ENCODE measurements at regions not wholly inside any gene's neighbourhood (a gene's known extent, or its start where the extent isn't known, plus 50 kb on each side); places are given as distances from the start of the nearest gene placed in this dataset.

GRCh38 chr4:180652533-180652932 is 1590.7 kb upstream of the TENM3 start:
- no peak for TF ChIP-seq CTCF (IDR thresholded peaks at IDR 0.05 in 2 of 3, conservative IDR thresholded peaks at IDR 0.05 in 1 of 3; ENCODE audit: control insufficient read depth in 2 of 3, extremely low read depth in 1 of 3, insufficient read depth in 1 of 3, low read depth in 3 of 3, low read length in 3 of 3)
- no peak for TF ChIP-seq NKRF (conservative IDR thresholded peaks at IDR 0.05)
- no peak for TF ChIP-seq PAX5 (IDR thresholded peaks at IDR 0.05; ENCODE audit: borderline replicate concordance, low read depth, low read length)
- no peak for TF ChIP-seq SMC3 (IDR thresholded peaks at IDR 0.05; ENCODE audit: borderline replicate concordance, low read length)
- no peak for TF ChIP-seq KDM1A (IDR thresholded peaks at IDR 0.05; ENCODE audit: borderline replicate concordance)
- TF ChIP-seq ZNF24 (IDR thresholded peaks at IDR 0.05) = no peak
- TF ChIP-seq SREBF2 (IDR thresholded peaks at IDR 0.05; ENCODE audit: low read length) = no peak
- TF ChIP-seq BCL11A (IDR thresholded peaks at IDR 0.05; ENCODE audit: low read depth, low read length) = no peak
- no peak for TF ChIP-seq SMARCA5 (IDR thresholded peaks at IDR 0.05)
- TF ChIP-seq POU2F2 (IDR thresholded peaks at IDR 0.05; ENCODE audit: borderline replicate concordance, low read depth, low read length) = no peak
- TF ChIP-seq ZBTB33 (IDR thresholded peaks at IDR 0.05) = no peak
- no peak for TF ChIP-seq KLF5 (IDR thresholded peaks at IDR 0.05; ENCODE audit: partially characterized antibody)
- TF ChIP-seq NR2C1 (IDR thresholded peaks at IDR 0.05) = no peak
- TF ChIP-seq SUZ12 (IDR thresholded peaks at IDR 0.05; ENCODE audit: unreplicated experiment) = no peak
- TF ChIP-seq ZNF687 (IDR thresholded peaks at IDR 0.05) = no peak
- TF ChIP-seq CREB1 (IDR thresholded peaks at IDR 0.05; ENCODE audit: low read depth) = no peak
- Histone ChIP-seq H3K4me2 (ENCODE audit: control insufficient read depth, insufficient read depth) (no peak overlapping the region), H4K20me1 (ENCODE audit: control insufficient read depth, insufficient read depth) (no peaks in the 10 kb centered on the region), H3K36me3 (ENCODE audit: control insufficient read depth in 2 of 2, insufficient read depth in 2 of 2, low read length in 1 of 2) (no peaks in the 10 kb centered on the region), H3K27me3 (replicated peaks in 1 of 2; ENCODE audit: control insufficient read depth in 2 of 2, insufficient read depth in 2 of 2, low read length in 1 of 2) (no peaks in the 10 kb centered on the region), H3K9me3 (replicated peaks; ENCODE audit: control insufficient read depth, insufficient read depth, low read length) (no peaks in the 10 kb centered on the region), H3K9ac (ENCODE audit: control insufficient read depth, insufficient read depth, low read length) (no peak overlapping the region), H3K4me3 (no peak overlapping the region), H3K4me1 (ENCODE audit: control insufficient read depth, insufficient read depth, low read length) (no peaks in the 10 kb centered on the region), H3K27ac (ENCODE audit: control insufficient read depth, insufficient read depth) (no peak overlapping the region), H3K79me2 (ENCODE audit: control insufficient read depth, insufficient read depth, low read length) (no peaks in the 10 kb centered on the region), H2AFZ (ENCODE audit: control insufficient read depth, low read depth, low read length) (no peak overlapping the region)
- ChIA-PET SMC1A (ENCODE audit: uncharacterized antibody, unreplicated experiment) (no interaction called here), POLR2A (no interaction called here), CTCF (interaction anchor here (4.5 kb wide), 1 partner anchor 12 kb away, joined by 52 read pairs; no protein-coding TSS in a partner anchor), RAD21 (ENCODE audit: unreplicated experiment) (interaction anchor here (0.6 kb wide), 1 partner anchor 1442 kb away, joined by 3 read pairs; no protein-coding TSS in a partner anchor)
- DNase-seq (ENCODE audit: low read depth, low spot score) = no peak
- no peak for ATAC-seq
- intact Hi-C loops (cut with micrococcal nuclease; ENCODE audit: unreplicated experiment) = no loop called here
- no peak for FAIRE-seq
- 0% methylated on average over 1 of the region's 1 CpG for WGBS (ENCODE audit: insufficient coverage, insufficient replicate concordance, low lambda C conversion rate, missing lambda C conversion rate)
- no TSS peak for BruUV-seq (replicated peaks)
- in situ Hi-C loops (cut with MboI) = no loop called here

All from GM12878 (cell line).